ENCODE measurements at regions not wholly inside any gene's neighbourhood (a gene's known extent, or its start where the extent isn't known, plus 50 kb on each side); places are given as distances from the start of the nearest gene placed in this dataset.

DNA sequence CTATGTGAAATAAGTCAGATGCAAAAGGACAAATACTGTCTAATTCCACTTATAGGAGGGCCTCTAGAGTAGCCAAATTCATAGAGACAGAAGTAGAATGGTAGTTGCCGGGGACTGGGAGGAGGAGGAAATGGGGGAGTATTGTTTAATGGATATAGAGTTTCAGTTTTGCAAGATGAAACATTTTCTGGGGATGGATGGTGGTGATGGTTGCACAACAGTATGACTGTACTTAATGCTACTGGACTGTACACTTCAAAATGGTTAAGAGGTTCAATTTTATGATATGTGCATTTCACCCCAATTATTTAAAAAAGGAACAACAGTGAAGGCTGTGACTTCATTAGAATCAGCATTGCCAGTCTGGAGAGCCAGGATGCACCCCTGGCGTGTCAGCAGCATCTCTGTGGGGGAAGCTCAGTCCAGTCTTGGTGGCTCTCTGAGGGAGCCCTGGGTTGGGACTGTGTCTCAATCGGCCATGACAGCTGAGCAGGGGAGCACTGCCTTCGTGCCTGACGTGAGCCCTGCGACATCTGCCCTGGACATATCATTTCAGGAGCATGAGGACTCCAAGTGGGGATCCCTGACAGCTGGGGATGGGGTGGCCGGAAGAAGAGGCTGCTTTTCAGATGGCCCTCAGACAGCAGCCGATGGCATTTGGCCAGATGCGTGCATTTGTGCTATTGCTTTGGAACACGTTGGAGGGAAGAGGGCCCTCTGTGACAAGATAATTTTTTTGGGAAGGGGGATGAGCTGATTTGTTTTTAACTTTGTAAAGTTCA, 130.8 kb upstream of the STC2 start:
- no peaks in the 10 kb centered on the region for H3K36me3 ChIP-seq
- no peaks in the 10 kb centered on the region for H3K27me3 ChIP-seq
- H3K4me3 ChIP-seq = no peak overlapping the region
- H3K9me3 ChIP-seq (ENCODE audit: low read depth) = no peaks in the 10 kb centered on the region
- no peaks in the 10 kb centered on the region for H3K4me1 ChIP-seq (ENCODE audit: low read depth)
- peak in 1 of 2 donors; percentile 82 for DNase-seq (ENCODE audit: low read depth in 1 of 2, low spot score in 1 of 2)
- H3K27ac ChIP-seq = no peak overlapping the region
- TF ChIP-seq, protein P1, sequence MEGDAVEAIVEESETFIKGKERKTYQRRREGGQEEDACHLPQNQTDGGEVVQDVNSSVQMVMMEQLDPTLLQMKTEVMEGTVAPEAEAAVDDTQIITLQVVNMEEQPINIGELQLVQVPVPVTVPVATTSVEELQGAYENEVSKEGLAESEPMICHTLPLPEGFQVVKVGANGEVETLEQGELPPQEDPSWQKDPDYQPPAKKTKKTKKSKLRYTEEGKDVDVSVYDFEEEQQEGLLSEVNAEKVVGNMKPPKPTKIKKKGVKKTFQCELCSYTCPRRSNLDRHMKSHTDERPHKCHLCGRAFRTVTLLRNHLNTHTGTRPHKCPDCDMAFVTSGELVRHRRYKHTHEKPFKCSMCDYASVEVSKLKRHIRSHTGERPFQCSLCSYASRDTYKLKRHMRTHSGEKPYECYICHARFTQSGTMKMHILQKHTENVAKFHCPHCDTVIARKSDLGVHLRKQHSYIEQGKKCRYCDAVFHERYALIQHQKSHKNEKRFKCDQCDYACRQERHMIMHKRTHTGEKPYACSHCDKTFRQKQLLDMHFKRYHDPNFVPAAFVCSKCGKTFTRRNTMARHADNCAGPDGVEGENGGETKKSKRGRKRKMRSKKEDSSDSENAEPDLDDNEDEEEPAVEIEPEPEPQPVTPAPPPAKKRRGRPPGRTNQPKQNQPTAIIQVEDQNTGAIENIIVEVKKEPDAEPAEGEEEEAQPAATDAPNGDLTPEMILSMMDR (IDR thresholded peaks at IDR 0.05; ENCODE audit: low read depth, low read length) = no peak

DNA sequence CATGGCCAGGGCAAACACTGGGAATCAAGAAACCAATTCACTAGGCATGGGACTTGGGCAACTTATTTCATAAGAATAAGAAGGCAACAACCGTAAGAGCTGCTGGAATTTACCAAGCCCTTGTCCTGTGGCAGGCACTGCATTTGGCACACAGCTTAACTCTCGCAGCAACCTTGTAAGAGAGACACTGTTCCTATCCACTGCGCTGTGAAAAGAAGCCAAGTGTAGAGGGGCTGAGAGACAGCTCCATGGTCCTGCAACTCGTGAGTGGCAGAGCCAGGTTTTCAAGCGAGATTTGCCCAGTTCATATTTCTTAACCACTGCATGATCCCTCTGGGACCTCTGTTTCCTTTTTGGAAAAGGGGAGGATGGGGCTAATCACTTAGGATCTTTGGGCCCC, 129.3 kb upstream of the STC2 start:
- no peak overlapping the region for H3K4me3 ChIP-seq
- TF ChIP-seq, protein P1 (IDR thresholded peaks at IDR 0.05; ENCODE audit: low read depth, low read length) = no peak
- H3K9me3 ChIP-seq (ENCODE audit: low read depth) = no peaks in the 10 kb centered on the region
- no peaks in the 10 kb centered on the region for H3K36me3 ChIP-seq
- no peaks in the 10 kb centered on the region for H3K27me3 ChIP-seq
- H3K27ac ChIP-seq = no peak overlapping the region
- peak in 1 of 2 donors; percentile 60 for DNase-seq (ENCODE audit: low read depth in 1 of 2, low spot score in 1 of 2)
- H3K4me1 ChIP-seq (ENCODE audit: low read depth) = no peaks in the 10 kb centered on the region

DNA sequence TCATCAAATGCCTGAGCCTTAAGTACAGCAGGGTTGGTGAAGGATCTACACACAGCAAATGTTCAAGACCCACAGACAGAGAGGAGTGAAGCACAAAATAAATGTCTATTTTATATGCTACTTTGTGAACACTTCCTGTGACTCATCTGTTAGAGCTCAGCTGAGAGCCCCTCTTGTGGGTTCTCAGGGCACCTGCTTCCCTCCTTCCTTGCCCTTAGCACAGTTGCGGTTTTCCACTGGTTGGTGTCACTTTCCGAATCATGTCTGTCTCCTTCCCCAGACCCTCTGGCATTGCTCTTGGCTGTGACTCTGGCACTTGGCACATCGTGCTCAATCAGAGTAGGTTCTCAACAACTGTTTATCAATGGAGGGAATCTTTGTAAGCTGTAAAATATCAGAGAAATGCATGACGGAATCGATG, 128.5 kb upstream of the STC2 start:
- TF ChIP-seq, protein P1 (IDR thresholded peaks at IDR 0.05; ENCODE audit: low read depth, low read length) = no peak
- no peak overlapping the region for H3K4me3 ChIP-seq
- H3K27ac ChIP-seq = no peak overlapping the region
- H3K4me1 ChIP-seq (ENCODE audit: low read depth) = no peaks in the 10 kb centered on the region
- no peaks in the 10 kb centered on the region for H3K9me3 ChIP-seq (ENCODE audit: low read depth)
- no peaks in the 10 kb centered on the region for H3K36me3 ChIP-seq
- no peaks in the 10 kb centered on the region for H3K27me3 ChIP-seq
- peak in 1 of 2 donors; percentile 15 for DNase-seq (ENCODE audit: low read depth in 1 of 2, low spot score in 1 of 2)

DNA sequence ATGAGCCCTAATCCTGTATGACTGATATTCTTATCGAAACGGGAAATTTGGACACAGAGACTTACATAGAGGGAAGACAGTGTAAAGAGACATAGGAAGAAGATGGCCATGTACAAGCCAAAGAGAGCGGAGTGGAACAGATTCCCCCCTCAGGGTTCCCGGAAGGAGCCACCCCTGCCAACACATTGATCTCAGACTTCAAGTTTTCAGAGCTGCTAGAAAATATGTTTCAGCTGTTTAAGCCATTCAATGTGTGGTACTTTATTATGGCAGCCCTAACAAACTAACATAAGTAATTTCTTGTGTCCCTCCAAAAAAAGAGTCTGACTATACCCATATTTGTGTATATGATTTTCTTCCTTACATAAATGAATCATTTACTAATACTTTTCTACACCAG, 128.0 kb upstream of the STC2 start:
- no peaks in the 10 kb centered on the region for H3K9me3 ChIP-seq (ENCODE audit: low read depth)
- no peak overlapping the region for H3K4me3 ChIP-seq
- no peaks in the 10 kb centered on the region for H3K36me3 ChIP-seq
- TF ChIP-seq, protein P1 (IDR thresholded peaks at IDR 0.05; ENCODE audit: low read depth, low read length) = no peak
- no peak overlapping the region for H3K27ac ChIP-seq
- no peaks in the 10 kb centered on the region for H3K4me1 ChIP-seq (ENCODE audit: low read depth)
- H3K27me3 ChIP-seq = no peaks in the 10 kb centered on the region
- no peak for DNase-seq (ENCODE audit: low read depth in 1 of 2, low spot score in 1 of 2)

DNA sequence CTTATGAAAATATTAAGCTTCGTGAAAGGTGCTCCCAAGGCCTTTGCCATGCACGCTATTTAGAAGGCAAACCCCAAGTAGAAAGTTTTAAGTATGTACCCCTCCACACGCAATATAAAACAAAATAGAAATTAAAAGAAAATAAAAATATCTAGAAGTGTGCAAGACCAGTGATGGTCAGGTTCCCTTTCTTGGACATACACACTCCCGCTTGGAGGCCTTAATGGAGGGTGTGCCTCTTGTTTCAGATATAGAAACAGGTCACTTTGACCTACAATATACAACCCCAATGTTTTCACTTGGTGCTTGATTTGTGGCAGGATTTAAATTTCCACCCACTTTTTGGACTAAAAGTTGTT, 127.4 kb upstream of the STC2 start:
- no peak for DNase-seq (ENCODE audit: low read depth in 1 of 2, low spot score in 1 of 2)
- TF ChIP-seq, protein P1 (IDR thresholded peaks at IDR 0.05; ENCODE audit: low read depth, low read length) = no peak
- no peaks in the 10 kb centered on the region for H3K4me1 ChIP-seq (ENCODE audit: low read depth)
- H3K4me3 ChIP-seq = no peak overlapping the region
- no peak overlapping the region for H3K27ac ChIP-seq
- no peaks in the 10 kb centered on the region for H3K36me3 ChIP-seq
- H3K9me3 ChIP-seq (ENCODE audit: low read depth) = no peaks in the 10 kb centered on the region
- no peaks in the 10 kb centered on the region for H3K27me3 ChIP-seq
